ENCODE measurements at regions not wholly inside any gene's neighbourhood (a gene's known extent, or its start where the extent isn't known, plus 50 kb on each side); places are given as distances from the start of the nearest gene placed in this dataset.
"Not testable (repeated sequence)": the region's sequence is repeated elsewhere in the genome, so short reads cannot be mapped to it uniquely, and the experiment has no call there.

DNA sequence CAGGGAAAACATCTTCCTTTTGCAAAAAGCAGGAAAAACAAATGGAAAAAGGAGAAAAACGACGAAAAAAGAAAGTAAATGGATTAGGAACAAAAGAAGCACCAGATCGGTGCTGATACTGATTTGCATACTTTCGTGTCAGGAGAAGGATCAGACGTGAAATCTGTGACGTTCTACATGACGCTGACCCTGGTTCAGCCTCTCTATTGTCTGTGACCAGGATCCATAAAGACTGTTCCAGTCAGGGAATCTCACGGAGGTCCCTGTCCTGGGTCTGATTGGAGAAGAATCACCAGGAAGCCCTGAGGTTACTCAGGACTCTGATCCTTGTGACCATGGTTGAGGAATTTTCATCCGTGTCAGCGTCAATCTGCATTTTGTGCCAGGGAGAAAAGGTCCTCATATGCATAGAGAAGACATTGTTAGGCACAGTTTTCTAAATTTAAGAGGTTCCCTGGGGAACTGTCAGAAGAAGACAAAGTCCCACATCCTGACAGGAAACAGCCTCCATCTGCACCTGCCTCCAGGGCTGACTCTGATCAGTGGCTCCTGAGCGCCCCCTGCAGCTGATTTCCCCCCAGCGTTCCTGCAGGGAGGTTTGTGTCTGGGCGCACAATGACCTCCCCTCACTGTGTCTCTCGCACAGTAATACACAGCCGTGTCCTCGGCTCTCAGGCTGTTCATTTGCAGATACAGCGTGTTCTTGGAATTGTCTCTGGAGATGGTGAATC is 832.9 kb downstream of the TMEM121 start:
- TF ChIP-seq, protein P1, sequence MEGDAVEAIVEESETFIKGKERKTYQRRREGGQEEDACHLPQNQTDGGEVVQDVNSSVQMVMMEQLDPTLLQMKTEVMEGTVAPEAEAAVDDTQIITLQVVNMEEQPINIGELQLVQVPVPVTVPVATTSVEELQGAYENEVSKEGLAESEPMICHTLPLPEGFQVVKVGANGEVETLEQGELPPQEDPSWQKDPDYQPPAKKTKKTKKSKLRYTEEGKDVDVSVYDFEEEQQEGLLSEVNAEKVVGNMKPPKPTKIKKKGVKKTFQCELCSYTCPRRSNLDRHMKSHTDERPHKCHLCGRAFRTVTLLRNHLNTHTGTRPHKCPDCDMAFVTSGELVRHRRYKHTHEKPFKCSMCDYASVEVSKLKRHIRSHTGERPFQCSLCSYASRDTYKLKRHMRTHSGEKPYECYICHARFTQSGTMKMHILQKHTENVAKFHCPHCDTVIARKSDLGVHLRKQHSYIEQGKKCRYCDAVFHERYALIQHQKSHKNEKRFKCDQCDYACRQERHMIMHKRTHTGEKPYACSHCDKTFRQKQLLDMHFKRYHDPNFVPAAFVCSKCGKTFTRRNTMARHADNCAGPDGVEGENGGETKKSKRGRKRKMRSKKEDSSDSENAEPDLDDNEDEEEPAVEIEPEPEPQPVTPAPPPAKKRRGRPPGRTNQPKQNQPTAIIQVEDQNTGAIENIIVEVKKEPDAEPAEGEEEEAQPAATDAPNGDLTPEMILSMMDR (conservative IDR thresholded peaks at IDR 0.05; ENCODE audit: low read depth, low read length): peak; percentile 42; the same call in 1 of the 2 replicates
- not testable (repeated sequence) for TF ChIP-seq EZH2 (IDR thresholded peaks at IDR 0.05; ENCODE audit: borderline replicate concordance, low read depth, low read length, poor library complexity, severe bottlenecking)
